H1 (cell line): ENCODE measurements at regions not wholly inside any gene's neighbourhood (a gene's known extent, or its start where the extent isn't known, plus 50 kb on each side); places are given as distances from the start of the nearest gene placed in this dataset.

Experiments used
- CTCF ChIA-PET: fragments of 300-600 bp; sonication (Branson Sonifier 250); formaldehyde crosslinking; loops from one replicate; lab custom pipeline; 2021; ENCODE audit not compliant: partially characterized antibody; lab: Charles Lee
- POLR2A ChIA-PET: fragments of 300-600 bp; sonication (Branson Sonifier 250); formaldehyde crosslinking; loops from one replicate; lab custom pipeline; 2021; ENCODE audit warnings: inconsistent platforms; ENCODE audit not compliant: partially characterized antibody; lab: Charles Lee
- DNase-seq, 2 experiments: peaks; one replicate each; pipeline versions ENCODE4 v3.0.0 to v3.0.0-alpha.2; 2010 to 2022; ENCODE audit warnings: low spot score in 2 of 2, low read depth in 1 of 2, mixed read lengths in 1 of 2
- FAIRE-seq: peaks from 2 replicates; lab custom pipeline; 2011; peaks lifted over from hg19 to GRCh38; lab: Jason Lieb, UNC
- H2AFZ ChIP-seq: 2 replicates; pipeline ENCODE4 v1.8.1; 2012; ENCODE audit warnings: low read length, inconsistent platforms
- H2AK5ac ChIP-seq: 2 replicates; pipeline ENCODE4 v1.6.1; 2013; ENCODE audit warnings: low read depth, low read length
- H2BK120ac ChIP-seq: replicated peaks from 2 replicates; pipeline ENCODE3; 2013; ENCODE audit warnings: low read depth, low read length, inconsistent platforms
- H2BK12ac ChIP-seq: 2 replicates; pipeline ENCODE4 v1.6.1; 2013; ENCODE audit warnings: low read depth, low read length
- H2BK15ac ChIP-seq: 2 replicates; pipeline ENCODE4 v1.6.1; 2013; ENCODE audit warnings: low read length
- H2BK20ac ChIP-seq: 2 replicates; pipeline ENCODE4 v1.6.1; 2013; ENCODE audit warnings: low read length
- H2BK5ac ChIP-seq: 2 replicates; pipeline ENCODE4 v1.6.1; 2013; ENCODE audit warnings: low read depth, low read length
- H3K14ac ChIP-seq: 2 replicates; pipeline ENCODE4 v1.6.1; 2013; ENCODE audit warnings: inconsistent platforms; ENCODE audit not compliant: insufficient read length
- H3K18ac ChIP-seq: 2 replicates; pipeline ENCODE4 v1.6.1; 2013; ENCODE audit warnings: low read length; ENCODE audit errors: extremely low read depth
- H3K23ac ChIP-seq: 2 replicates; pipeline ENCODE4 v1.6.1; 2013; ENCODE audit warnings: inconsistent platforms; ENCODE audit not compliant: insufficient read length
- H3K23me2 ChIP-seq: 2 replicates; pipeline ENCODE4 v1.6.1; 2013; ENCODE audit warnings: low read depth, low read length
- H3K27ac ChIP-seq: 2 replicates; pipeline ENCODE4 v1.6.1; 2011; ENCODE audit warnings: low read depth, low read length, inconsistent platforms
- H3K27me3 ChIP-seq, 4 experiments: replicated peaks in 1 of 4; 1 replicate in 1 of 4; 2 replicates in 3 of 4; pipeline versions ENCODE4 v1.6.1 to v1.8.1; 2011 to 2013; ENCODE audit warnings: low read length in 3 of 4, mild to moderate bottlenecking in 3 of 4, inconsistent platforms in 2 of 4, mixed read lengths in 2 of 4, moderate library complexity in 1 of 4; ENCODE audit not compliant: control insufficient read depth in 3 of 4, insufficient read depth in 3 of 4; ENCODE audit errors: extremely low read depth in 1 of 4
- H3K36me3 ChIP-seq, 4 experiments: 2 replicates each; pipeline versions ENCODE4 v1.6.1 to v1.8.1; 2011 to 2013; ENCODE audit warnings: mild to moderate bottlenecking in 4 of 4, low read length in 3 of 4, moderate library complexity in 2 of 4, control low read depth in 1 of 4, inconsistent platforms in 1 of 4; ENCODE audit not compliant: insufficient read depth in 4 of 4, control insufficient read depth in 2 of 4
- H3K4ac ChIP-seq: replicated peaks from 2 replicates; pipeline ENCODE3; 2013; ENCODE audit warnings: low read length, low read depth, mixed read lengths, inconsistent platforms; ENCODE audit not compliant: insufficient read length
- H3K4me1 ChIP-seq, 4 experiments: replicated peaks in 1 of 4; 1 replicate in 1 of 4; 2 replicates in 3 of 4; pipeline versions ENCODE4 v1.6.1 to v1.8.1; 2011 to 2013; ENCODE audit warnings: low read length in 3 of 4, inconsistent platforms in 2 of 4, mixed read lengths in 1 of 4; ENCODE audit not compliant: insufficient read depth in 4 of 4, control insufficient read depth in 3 of 4
- H3K4me2 ChIP-seq, 2 experiments: 2 replicates each; pipeline versions ENCODE4 v1.6.1 to v1.8.1; 2011 to 2013; ENCODE audit warnings: low read depth in 2 of 2, low read length in 2 of 2, control low read depth in 1 of 2, inconsistent platforms in 1 of 2, mild to moderate bottlenecking in 1 of 2; ENCODE audit not compliant: insufficient read depth in 1 of 2
- H3K4me3 ChIP-seq, 4 experiments: fragments of 200-600, 300-600 bp in 1 of 4; sonication (generic), shearing (Covaris generic), sonication (Bioruptor Twin) in 1 of 4; 2 replicates each; pipeline versions ENCODE4 v1.5.1 to v1.8.1; 2011 to 2016; ENCODE audit warnings: low read length in 4 of 4, low read depth in 3 of 4, control low read depth in 2 of 4, inconsistent platforms in 2 of 4, mild to moderate bottlenecking in 2 of 4, mixed read lengths in 1 of 4, moderate library complexity in 1 of 4; ENCODE audit not compliant: insufficient read depth in 2 of 4; ENCODE audit errors: extremely low read depth in 1 of 4
- H3K56ac ChIP-seq: replicated peaks from 2 replicates; pipeline ENCODE3; 2013; ENCODE audit warnings: low read depth, mild to moderate bottlenecking, mixed read lengths, low read length, inconsistent platforms; ENCODE audit not compliant: insufficient read length
- H3K79me1 ChIP-seq: 2 replicates; pipeline ENCODE4 v1.6.1; 2013; ENCODE audit warnings: low read depth, low read length, control low read depth
- H3K79me2 ChIP-seq, 2 experiments: 2 replicates each; pipeline versions ENCODE4 v1.6.1 to v1.8.1; 2012 to 2013; ENCODE audit warnings: low read length in 2 of 2, mild to moderate bottlenecking in 2 of 2, inconsistent platforms in 1 of 2; ENCODE audit not compliant: insufficient read depth in 2 of 2, control insufficient read depth in 1 of 2
- H3K9ac ChIP-seq, 4 experiments: replicated peaks in 1 of 4; 1 replicate in 1 of 4; 2 replicates in 3 of 4; pipeline versions ENCODE4 v1.6.1 to v1.8.1; 2011 to 2013; ENCODE audit warnings: low read depth in 3 of 4, low read length in 3 of 4, control low read depth in 2 of 4, mild to moderate bottlenecking in 2 of 4, moderate library complexity in 2 of 4, inconsistent platforms in 1 of 4; ENCODE audit errors: extremely low read depth in 1 of 4
- H3K9me3 ChIP-seq, 2 experiments: 2 replicates each; pipeline versions ENCODE4 v1.6.1 to v1.8.1; 2012 to 2013; ENCODE audit warnings: mild to moderate bottlenecking in 2 of 2, moderate library complexity in 2 of 2, control low read depth in 1 of 2, inconsistent platforms in 1 of 2, low read depth in 1 of 2, low read length in 1 of 2, mixed read lengths in 1 of 2; ENCODE audit not compliant: insufficient read depth in 2 of 2
- H4K20me1 ChIP-seq, 2 experiments: replicated peaks in 1 of 2; 2 replicates each; pipeline versions ENCODE3 to v1.8.1; 2011 to 2013; ENCODE audit warnings: inconsistent platforms in 2 of 2, low read length in 2 of 2, mild to moderate bottlenecking in 1 of 2; ENCODE audit not compliant: insufficient read depth in 2 of 2, control insufficient read depth in 1 of 2
- H4K5ac ChIP-seq: 2 replicates; pipeline ENCODE4 v1.6.1; 2013; ENCODE audit warnings: low read length, low read depth, mixed read lengths, inconsistent platforms; ENCODE audit not compliant: insufficient read length
- H4K8ac ChIP-seq: 2 replicates; pipeline ENCODE4 v1.8.0; 2013; ENCODE audit warnings: mild to moderate bottlenecking, moderate library complexity, low read length, inconsistent platforms; ENCODE audit not compliant: insufficient read depth; ENCODE audit errors: extremely low read depth
- H4K91ac ChIP-seq: replicated peaks from 2 replicates; pipeline ENCODE3; 2013; ENCODE audit warnings: low read length, mixed read lengths, inconsistent platforms; ENCODE audit not compliant: insufficient read length
- CEBPB ChIP-seq: IDR thresholded peaks from 2 replicates; pipeline ENCODE4 v1.6.1; 2012; ENCODE audit warnings: low read depth, low read length
- EZH2 ChIP-seq: fragments of 200-600 bp; sonication (generic); IDR thresholded peaks from 2 replicates; pipeline ENCODE4 v1.7.1; 2012; ENCODE audit warnings: low read depth, mild to moderate bottlenecking, moderate library complexity, low read length, inconsistent platforms; ENCODE audit not compliant: severe bottlenecking
- HDAC6 ChIP-seq: IDR thresholded peaks from one replicate; pipeline ENCODE4 v1.7.1; 2012; ENCODE audit warnings: low read depth, mild to moderate bottlenecking, inconsistent platforms, low read length, moderate library complexity
- MAFK ChIP-seq: IDR thresholded peaks from 2 replicates; pipeline ENCODE4 v1.6.1; 2012; ENCODE audit warnings: low read depth, mild to moderate bottlenecking, improper control_type of control experiment, low read length
- POU5F1 ChIP-seq: IDR thresholded peaks from 2 replicates; pipeline ENCODE4 v1.6.1; 2011; ENCODE audit warnings: low read depth, mild to moderate bottlenecking, low read length, moderate library complexity
- RBBP5 ChIP-seq: IDR thresholded peaks from 2 replicates; pipeline ENCODE4 v1.7.1; 2012; ENCODE audit warnings: low read depth, mild to moderate bottlenecking, inconsistent platforms, low read length, moderate library complexity, borderline replicate concordance
- RXRA ChIP-seq: IDR thresholded peaks from 2 replicates; pipeline ENCODE4 v1.6.1; 2011; ENCODE audit warnings: low read depth, mild to moderate bottlenecking, low read length, moderate library complexity; ENCODE audit not compliant: insufficient read depth
- TCF12 ChIP-seq: IDR thresholded peaks from 2 replicates; pipeline ENCODE4 v1.6.1; 2011; ENCODE audit warnings: low read depth, mild to moderate bottlenecking, low read length
- ZNF274 ChIP-seq: IDR thresholded peaks from 2 replicates; pipeline ENCODE4 v1.7.0; 2012; ENCODE audit warnings: low read length, borderline replicate concordance; ENCODE audit errors: extremely low read depth
- WGBS, 2 experiments: shearing (Covaris generic) in 1 of 2; methylation state at CpG; one replicate each; pipeline versions ENCODE4 v1.1.6 to v1.1.7; 2013 to 2015; ENCODE audit warnings: low lambda C conversion rate in 2 of 2, mixed read lengths in 2 of 2, inconsistent platforms in 1 of 2, low coverage in 1 of 2, missing lambda C conversion rate in 1 of 2; ENCODE audit not compliant: insufficient replicate concordance in 2 of 2, insufficient coverage in 1 of 2, insufficient read length in 1 of 2; ENCODE audit errors: extremely low coverage in 1 of 2, missing lambda C conversion rate in 1 of 2; 5-methylcytosine and 5-hydroxymethylcytosine counted together

DNA sequence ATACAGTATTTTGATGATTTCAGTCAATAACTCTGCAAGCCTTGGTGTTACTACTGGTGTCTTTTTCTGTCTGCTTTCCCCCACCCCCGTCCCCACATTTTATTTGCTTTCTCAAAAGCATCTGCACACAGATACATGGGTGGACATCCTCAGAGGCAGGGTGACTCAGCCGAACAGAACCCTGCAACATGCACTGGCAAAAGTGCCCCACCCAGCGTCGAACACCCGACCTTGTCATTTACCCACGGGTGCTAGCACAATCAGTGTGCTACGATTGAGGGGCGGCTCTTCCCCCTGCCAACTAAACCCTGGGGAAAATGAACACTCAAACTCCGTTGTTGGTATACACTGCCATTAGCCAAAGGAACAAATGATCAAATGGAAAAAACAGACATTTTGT lies 115.9 kb upstream of the NAA20 start:
- no peak overlapping the region for H4K8ac ChIP-seq
- no peak overlapping the region for H2AFZ ChIP-seq
- H3K27me3 ChIP-seq = no peaks in the 10 kb centered on the region
- H3K4ac ChIP-seq = no peak overlapping the region
- no peaks in the 10 kb centered on the region for H3K79me1 ChIP-seq
- H2AK5ac ChIP-seq = no peak overlapping the region
- CTCF ChIA-PET = interaction anchor here (0.7 to 1.6 kb wide), 2 partner anchors 11 to 123 kb away, joined by 3 read pairs; no protein-coding TSS in a partner anchor
- POLR2A ChIA-PET = no interaction called here
- no peak overlapping the region for H2BK120ac ChIP-seq
- H3K4me2 ChIP-seq = no peak overlapping the region
- no peak overlapping the region for H4K91ac ChIP-seq
- no peak overlapping the region for H3K23ac ChIP-seq
- H2BK15ac ChIP-seq = no peak overlapping the region
- TF ChIP-seq ZNF274 = no peak
- no peak for TF ChIP-seq MAFK
- no peak for TF ChIP-seq POU5F1
- TF ChIP-seq CEBPB = no peak
- TF ChIP-seq RXRA = no peak
- TF ChIP-seq EZH2 = no peak
- TF ChIP-seq TCF12 = no peak
- no peak for TF ChIP-seq RBBP5
- TF ChIP-seq HDAC6 = no peak
- DNase-seq = no peak
- no peaks in the 10 kb centered on the region for H3K4me1 ChIP-seq
- FAIRE-seq = no peak
- H3K36me3 ChIP-seq = no peaks in the 10 kb centered on the region
- no peak overlapping the region for H3K18ac ChIP-seq
- H2BK12ac ChIP-seq = no peak overlapping the region
- H4K5ac ChIP-seq = no peak overlapping the region
- H3K23me2 ChIP-seq = no peaks in the 10 kb centered on the region
- no peaks in the 10 kb centered on the region for H4K20me1 ChIP-seq
- H3K56ac ChIP-seq = no peak overlapping the region
- no peak overlapping the region for H2BK5ac ChIP-seq
- no peak overlapping the region for H2BK20ac ChIP-seq
- 85% methylated on average over 9 of the region's 9 CpGs; no CpG with 5 or more reads in 1 of the 2 experiments for WGBS, 2 experiments
- H3K27ac ChIP-seq = no peak overlapping the region
- no peak overlapping the region for H3K14ac ChIP-seq
- no peaks in the 10 kb centered on the region for H3K79me2 ChIP-seq
- H3K4me3 ChIP-seq = no peak overlapping the region
- H3K9ac ChIP-seq = no peak overlapping the region
- H3K9me3 ChIP-seq = peaks cover 0 to 4% of the 10 kb centered on the region in 2 experiments; a peak in 2 of 4 replicates
